D721Med (cell line): ENCODE measurements at regions not wholly inside any gene's neighbourhood (a gene's known extent, or its start where the extent isn't known, plus 50 kb on each side); places are given as distances from the start of the nearest gene placed in this dataset.

Source experiments
- DNase-seq: peaks from one replicate; pipeline ENCODE4 v3.0.0; 2011; ENCODE audit warnings: low spot score; ENCODE audit not compliant: insufficient read length
- FAIRE-seq: peaks from 2 replicates; lab custom pipeline; 2011; peaks lifted over from hg19 to GRCh38; lab: Jason Lieb, UNC
- CTCF ChIP-seq: IDR thresholded peaks from 2 replicates; pipeline ENCODE4 v1.5.1; 2012; ENCODE audit warnings: mild to moderate bottlenecking, control low read depth; ENCODE audit not compliant: insufficient read depth; ENCODE audit errors: missing control alignments

GRCh38 chr9:90112788-90113187 lies 508.0 kb downstream of the GADD45G start:
- DNase-seq = no peak
- FAIRE-seq = no peak
- no peak for TF ChIP-seq CTCF

- FAIRE-seq (no peak), DNase-seq (no peak)
- no peak for TF ChIP-seq CTCF
Observed at GRCh38 chr9:90114641-90115425, 510.0 kb downstream of the GADD45G start.

GRCh38 chr9:90121762-90122161 lies 517.0 kb downstream of the GADD45G start:
- no peak for DNase-seq
- no peak for TF ChIP-seq CTCF
- no peak for FAIRE-seq

GRCh38 chr9:90124961-90125360 lies 517.7 kb downstream of the DIRAS2 start:
- DNase-seq (no peak), FAIRE-seq (no peak)
- no peak for TF ChIP-seq CTCF

- TF ChIP-seq CTCF = no peak
- DNase-seq (no peak), FAIRE-seq (no peak)
Observed at GRCh38 chr9:90127923-90128322, 514.7 kb downstream of the DIRAS2 start.

GRCh38 chr9:90128587-90129190 lies 513.9 kb downstream of the DIRAS2 start:
- no peak for FAIRE-seq
- no peak for DNase-seq
- TF ChIP-seq CTCF = no peak

GRCh38 chr9:90129446-90129845 lies 513.2 kb downstream of the DIRAS2 start:
- FAIRE-seq = no peak
- no peak for DNase-seq
- no peak for TF ChIP-seq CTCF
